ENCODE measurements at regions not wholly inside any gene's neighbourhood (a gene's known extent, or its start where the extent isn't known, plus 50 kb on each side); places are given as distances from the start of the nearest gene placed in this dataset.

- Histone ChIP-seq H3K9me1 (replicated peaks; ENCODE audit: control insufficient read depth, extremely low read depth, insufficient read depth, low read length) (no peaks in the 10 kb centered on the region), H3K9me3 (replicated peaks; ENCODE audit: control insufficient read depth, insufficient read depth, low read length) (peaks cover 2% of the 10 kb centered on the region), H3K27me3 (ENCODE audit: control insufficient read depth in 2 of 2, insufficient read depth in 2 of 2, low read length in 2 of 2) (no peaks in the 10 kb centered on the region), H3K4me3 (replicated peaks in 1 of 3; ENCODE audit: insufficient read depth in 1 of 3, low read depth in 1 of 3, low read length in 3 of 3) (no peak overlapping the region), H3K9ac (replicated peaks; ENCODE audit: extremely low read depth, insufficient read depth, low read length) (no peak overlapping the region), H4K20me1 (replicated peaks; ENCODE audit: control insufficient read depth, extremely low read depth, insufficient read depth, low read length) (no peaks in the 10 kb centered on the region), H3K4me2 (ENCODE audit: insufficient read depth, low read length) (no peak overlapping the region), H3K4me1 (ENCODE audit: control insufficient read depth, extremely low read depth, insufficient read depth, low read length) (no peaks in the 10 kb centered on the region), H2AFZ (ENCODE audit: low read depth, low read length) (no peak overlapping the region), H3K36me3 (ENCODE audit: control insufficient read depth in 2 of 2, extremely low read depth in 1 of 2, insufficient read depth in 2 of 2, low read length in 2 of 2) (no peaks in the 10 kb centered on the region), H3K79me2 (ENCODE audit: control insufficient read depth, insufficient read depth, low read length) (no peaks in the 10 kb centered on the region), H3K27ac (ENCODE audit: insufficient read depth, low read depth, low read length) (no peak overlapping the region)
- DNase-seq (ENCODE audit: low read depth, low spot score) (no peak), FAIRE-seq (no peak)
- intact Hi-C loops (cut with micrococcal nuclease) (no loop called here), dilution Hi-C loops (cut with MboI; ENCODE audit: extremely low pct_ligation_motif_present, low sequenced_read_pairs) (no loop called here)
- no TSS peak for BruUV-seq (replicated peaks)
- ChIA-PET CTCF (no interaction called here), POLR2A (no interaction called here)
- no peak for TF ChIP-seq JUN (IDR thresholded peaks at IDR 0.05; ENCODE audit: borderline replicate concordance, insufficient read depth, insufficient read length, low read depth)
- TF ChIP-seq, protein P1, sequence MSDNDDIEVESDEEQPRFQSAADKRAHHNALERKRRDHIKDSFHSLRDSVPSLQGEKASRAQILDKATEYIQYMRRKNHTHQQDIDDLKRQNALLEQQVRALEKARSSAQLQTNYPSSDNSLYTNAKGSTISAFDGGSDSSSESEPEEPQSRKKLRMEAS (IDR thresholded peaks at IDR 0.05; ENCODE audit: insufficient read depth, insufficient read length), result no peak
- TF ChIP-seq MYC (IDR thresholded peaks at IDR 0.05; ENCODE audit: low read depth, low read length), result no peak
Measured at GRCh38 chr10:106310596-106310995, 853.9 kb downstream of the SORCS1 start.

- no peak for TF ChIP-seq GATA2 (IDR thresholded peaks at IDR 0.05; ENCODE audit: insufficient read depth, insufficient read length, low read depth, low read length)
- no peak for TF ChIP-seq FOS (IDR thresholded peaks at IDR 0.05; ENCODE audit: borderline replicate concordance, insufficient read depth, low read length)
- TF ChIP-seq, protein P2, sequence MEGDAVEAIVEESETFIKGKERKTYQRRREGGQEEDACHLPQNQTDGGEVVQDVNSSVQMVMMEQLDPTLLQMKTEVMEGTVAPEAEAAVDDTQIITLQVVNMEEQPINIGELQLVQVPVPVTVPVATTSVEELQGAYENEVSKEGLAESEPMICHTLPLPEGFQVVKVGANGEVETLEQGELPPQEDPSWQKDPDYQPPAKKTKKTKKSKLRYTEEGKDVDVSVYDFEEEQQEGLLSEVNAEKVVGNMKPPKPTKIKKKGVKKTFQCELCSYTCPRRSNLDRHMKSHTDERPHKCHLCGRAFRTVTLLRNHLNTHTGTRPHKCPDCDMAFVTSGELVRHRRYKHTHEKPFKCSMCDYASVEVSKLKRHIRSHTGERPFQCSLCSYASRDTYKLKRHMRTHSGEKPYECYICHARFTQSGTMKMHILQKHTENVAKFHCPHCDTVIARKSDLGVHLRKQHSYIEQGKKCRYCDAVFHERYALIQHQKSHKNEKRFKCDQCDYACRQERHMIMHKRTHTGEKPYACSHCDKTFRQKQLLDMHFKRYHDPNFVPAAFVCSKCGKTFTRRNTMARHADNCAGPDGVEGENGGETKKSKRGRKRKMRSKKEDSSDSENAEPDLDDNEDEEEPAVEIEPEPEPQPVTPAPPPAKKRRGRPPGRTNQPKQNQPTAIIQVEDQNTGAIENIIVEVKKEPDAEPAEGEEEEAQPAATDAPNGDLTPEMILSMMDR (IDR thresholded peaks at IDR 0.05; ENCODE audit: extremely low read depth in 1 of 2, insufficient read depth in 1 of 2, low read depth in 1 of 2, low read length in 2 of 2), result no peak
- TF ChIP-seq EZH2 (IDR thresholded peaks at IDR 0.05; ENCODE audit: borderline replicate concordance, low read depth, low read length, severe bottlenecking), result no peak
- TF ChIP-seq POLR2A (IDR thresholded peaks at IDR 0.05; ENCODE audit: low read depth, low read length), result no peak
- no peak for TF ChIP-seq POLR2AphosphoS5 (IDR thresholded peaks at IDR 0.05; ENCODE audit: insufficient read depth, low read depth, low read length)
- no peak for TF ChIP-seq JUN (IDR thresholded peaks at IDR 0.05; ENCODE audit: borderline replicate concordance, insufficient read depth, insufficient read length, low read depth)
- TF ChIP-seq MYC (IDR thresholded peaks at IDR 0.05; ENCODE audit: low read depth, low read length), result no peak
- TF ChIP-seq, protein P1 (IDR thresholded peaks at IDR 0.05; ENCODE audit: insufficient read depth, insufficient read length), result no peak
- no peak overlapping the region for H3K9ac ChIP-seq (replicated peaks; ENCODE audit: extremely low read depth, insufficient read depth, low read length)
- H2AFZ ChIP-seq (ENCODE audit: low read depth, low read length), result no peak overlapping the region
- H4K20me1 ChIP-seq (replicated peaks; ENCODE audit: control insufficient read depth, extremely low read depth, insufficient read depth, low read length), result no peaks in the 10 kb centered on the region
- H3K4me3 ChIP-seq (replicated peaks in 1 of 3; ENCODE audit: insufficient read depth in 1 of 3, low read depth in 1 of 3, low read length in 3 of 3), result no peak overlapping the region
- BruUV-seq (replicated peaks), result no TSS peak
- no peaks in the 10 kb centered on the region for H3K9me1 ChIP-seq (replicated peaks; ENCODE audit: control insufficient read depth, extremely low read depth, insufficient read depth, low read length)
- H3K79me2 ChIP-seq (ENCODE audit: control insufficient read depth, insufficient read depth, low read length), result no peaks in the 10 kb centered on the region
- dilution Hi-C loops (cut with MboI; ENCODE audit: extremely low pct_ligation_motif_present, low sequenced_read_pairs) (no loop called here), intact Hi-C loops (cut with micrococcal nuclease) (no loop called here)
- H3K36me3 ChIP-seq (ENCODE audit: control insufficient read depth in 2 of 2, extremely low read depth in 1 of 2, insufficient read depth in 2 of 2, low read length in 2 of 2), result no peaks in the 10 kb centered on the region
- no peak overlapping the region for H3K4me2 ChIP-seq (ENCODE audit: insufficient read depth, low read length)
- ChIA-PET CTCF (no interaction called here), POLR2A (no interaction called here)
- no peaks in the 10 kb centered on the region for H3K4me1 ChIP-seq (ENCODE audit: control insufficient read depth, extremely low read depth, insufficient read depth, low read length)
- no peak overlapping the region for H3K27ac ChIP-seq (ENCODE audit: insufficient read depth, low read depth, low read length)
- DNase-seq (ENCODE audit: low read depth, low spot score), result no peak
- H3K27me3 ChIP-seq (ENCODE audit: control insufficient read depth in 2 of 2, insufficient read depth in 2 of 2, low read length in 2 of 2), result no peaks in the 10 kb centered on the region
- no peaks in the 10 kb centered on the region for H3K9me3 ChIP-seq (replicated peaks; ENCODE audit: control insufficient read depth, insufficient read depth, low read length)
- no peak for FAIRE-seq
Measured at GRCh38 chr10:106309376-106309775, 855.1 kb downstream of the SORCS1 start.

All from endothelial cell of umbilical vein (primary cell).